WTC11 (cell line): ENCODE measurements at regions not wholly inside any gene's neighbourhood (a gene's known extent, or its start where the extent isn't known, plus 50 kb on each side); places are given as distances from the start of the nearest gene placed in this dataset.

ENCODE experiments used
- ATAC-seq: fragments of 200-7000 bp; cut with Tn5 transposase; 2 replicates; pipeline ENCODE4 v1.10.0; 2021; ENCODE audit warnings: mild to moderate bottlenecking, moderate library complexity
- CTCF ChIA-PET: fragments of 300-600 bp; sonication (Branson Sonifier 250); formaldehyde crosslinking; loops from one replicate; lab custom pipeline; 2021; ENCODE audit warnings: antibody characterized with exemption; lab: Charles Lee
- POLR2A ChIA-PET: fragments of 350-600 bp; sonication (Branson Sonifier 250); formaldehyde crosslinking; loops from one replicate; lab custom pipeline; 2021; ENCODE audit warnings: antibody characterized with exemption; lab: Charles Lee
- DNase-seq: peaks from one replicate; pipeline ENCODE4 v3.0.0; 2021; ENCODE audit warnings: low spot score
- H3K27ac Mint-ChIP-seq: 2 replicates; pipeline ENCODE4 v1.8.0; 2021; ENCODE audit warnings: mixed read lengths
- H3K27me3 Mint-ChIP-seq: 2 replicates; pipeline ENCODE4 v1.8.0; 2021; ENCODE audit warnings: low read depth, mild to moderate bottlenecking, moderate library complexity, mixed read lengths
- H3K36me3 Mint-ChIP-seq: 2 replicates; pipeline ENCODE4 v1.8.0; 2021; ENCODE audit warnings: mixed read lengths
- H3K4me1 Mint-ChIP-seq: 2 replicates; pipeline ENCODE4 v1.8.0; 2022; ENCODE audit warnings: mixed read lengths
- H3K4me3 Mint-ChIP-seq: 2 replicates; pipeline ENCODE4 v1.8.0; 2021; ENCODE audit warnings: mild to moderate bottlenecking, moderate library complexity, mixed read lengths
- H3K9me3 Mint-ChIP-seq: 2 replicates; pipeline ENCODE4 v1.8.0; 2021; ENCODE audit warnings: mixed read lengths
- CREB1 ChIP-seq: sonication (generic); formaldehyde crosslinking; IDR thresholded peaks from 2 replicates; pipeline ENCODE4 v1.8.0; 2023; ENCODE audit warnings: mild to moderate bottlenecking, missing genetic modification reagents
- EMX1 ChIP-seq: fragments of 250-450 bp; sonication (Bioruptor Pico); IDR thresholded peaks from 2 replicates; pipeline ENCODE4 v1.8.0; 2021; ENCODE audit warnings: mild to moderate bottlenecking
- HMGA2 ChIP-seq: fragments of 250-450 bp; sonication (Bioruptor Pico); IDR thresholded peaks from 2 replicates; pipeline ENCODE4 v1.4.0; 2021; ENCODE audit warnings: mild to moderate bottlenecking, moderate library complexity
- OVOL2 ChIP-seq: fragments of 250-450 bp; sonication (Bioruptor Pico); IDR thresholded peaks from 2 replicates; pipeline ENCODE4 v1.9.0; 2021; ENCODE audit warnings: mild to moderate bottlenecking, borderline replicate concordance
- PRRX2 ChIP-seq: fragments of 250-450 bp; sonication (Bioruptor Pico); IDR thresholded peaks from 2 replicates; pipeline ENCODE4 v1.8.0; 2021; ENCODE audit warnings: mild to moderate bottlenecking
- ZNF263 ChIP-seq: sonication (generic); formaldehyde crosslinking; IDR thresholded peaks from 2 replicates; pipeline ENCODE4 v1.8.1; 2022; ENCODE audit warnings: low read depth, mild to moderate bottlenecking, moderate library complexity, missing genetic modification reagents
- ZNF317 ChIP-seq: sonication (generic); formaldehyde crosslinking; IDR thresholded peaks from 2 replicates; pipeline ENCODE4 v1.8.1; 2023; ENCODE audit warnings: low read depth, mild to moderate bottlenecking, moderate library complexity, missing genetic modification reagents, borderline replicate concordance
- TF ChIP-seq, protein P1 (sequence below): fragments of 250-450 bp; sonication (Bioruptor Pico); IDR thresholded peaks from 2 replicates; pipeline ENCODE4 v1.9.0; 2021; ENCODE audit warnings: mild to moderate bottlenecking, borderline replicate concordance
- TF ChIP-seq, protein P2 (sequence below): sonication (generic); formaldehyde crosslinking; conservative IDR thresholded peaks from 2 replicates; pipeline ENCODE4 v1.8.1; 2022; ENCODE audit warnings: mild to moderate bottlenecking, missing genetic modification reagents
- TF ChIP-seq, protein P3 (sequence below): fragments of 200-600 bp; IDR thresholded peaks from 2 replicates; pipeline ENCODE4 v1.8.0; 2022; ENCODE audit warnings: antibody characterized with exemption
- TF ChIP-seq, protein P4 (sequence below): sonication (generic); formaldehyde crosslinking; IDR thresholded peaks from 2 replicates; pipeline ENCODE4 v1.8.1; 2022; ENCODE audit warnings: mild to moderate bottlenecking, missing genetic modification reagents, moderate library complexity, borderline replicate concordance
- TF ChIP-seq, protein P5 (sequence below): fragments of 250-450 bp; sonication (Bioruptor Pico); IDR thresholded peaks from 2 replicates; pipeline ENCODE4 v1.9.0; 2021; ENCODE audit warnings: mild to moderate bottlenecking
- TF ChIP-seq, protein P6 (sequence below): sonication (generic); formaldehyde crosslinking; IDR thresholded peaks from 2 replicates; pipeline ENCODE4 v1.8.1; 2022; ENCODE audit warnings: low read depth, missing genetic modification reagents, borderline replicate concordance
- TF ChIP-seq, protein P7 (sequence below): sonication (generic); formaldehyde crosslinking; IDR thresholded peaks from 2 replicates; pipeline ENCODE4 v1.8.1; 2023; ENCODE audit warnings: mild to moderate bottlenecking, missing genetic modification reagents, moderate library complexity
- TF ChIP-seq, protein P8 (sequence below): sonication (generic); formaldehyde crosslinking; IDR thresholded peaks from 2 replicates; pipeline ENCODE4 v1.8.0; 2022; ENCODE audit warnings: mild to moderate bottlenecking, missing genetic modification reagents
- TF ChIP-seq, protein P9 (sequence below): sonication (generic); formaldehyde crosslinking; IDR thresholded peaks from 2 replicates; pipeline ENCODE4 v1.8.0; 2022; ENCODE audit warnings: mild to moderate bottlenecking, missing genetic modification reagents

DNA sequence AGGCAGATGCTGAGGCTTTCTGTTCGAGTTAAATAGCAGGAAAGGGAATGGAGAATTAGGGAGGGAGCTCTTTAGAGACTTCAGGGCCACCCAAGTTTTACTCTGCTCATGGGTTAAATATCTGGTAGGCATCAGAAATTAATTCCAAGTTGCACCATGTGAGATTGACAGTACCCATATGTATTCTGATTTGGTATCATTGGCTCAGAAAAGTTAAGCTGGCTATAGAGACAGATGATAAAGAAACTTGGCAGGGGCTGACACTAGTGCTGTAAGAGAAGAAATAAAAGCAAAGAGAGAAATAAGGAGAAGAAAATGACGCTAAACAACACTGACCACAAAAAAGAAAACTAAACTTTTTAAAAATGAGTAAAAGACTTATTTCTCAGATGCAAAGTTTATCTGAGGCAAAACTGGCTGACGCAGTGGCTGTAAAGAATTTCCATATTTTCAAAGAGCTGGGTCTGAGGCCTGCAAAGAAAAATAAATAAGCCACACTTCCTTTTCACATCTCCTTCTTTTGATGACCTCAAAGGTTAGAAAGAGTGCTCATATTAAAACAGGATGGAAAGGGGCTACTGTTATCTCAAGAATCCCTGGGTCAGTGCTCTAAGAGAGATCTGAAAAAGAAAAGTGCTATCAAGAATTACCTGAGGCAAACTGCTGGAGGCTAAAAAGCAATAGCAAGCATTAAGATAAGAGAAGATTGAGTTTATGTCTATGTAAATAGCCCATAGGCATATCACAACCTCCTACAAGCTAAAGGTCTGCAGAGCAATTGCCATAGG lies 399.0 kb upstream of the MEF2C start (continued):
- TF ChIP-seq, protein P1, sequence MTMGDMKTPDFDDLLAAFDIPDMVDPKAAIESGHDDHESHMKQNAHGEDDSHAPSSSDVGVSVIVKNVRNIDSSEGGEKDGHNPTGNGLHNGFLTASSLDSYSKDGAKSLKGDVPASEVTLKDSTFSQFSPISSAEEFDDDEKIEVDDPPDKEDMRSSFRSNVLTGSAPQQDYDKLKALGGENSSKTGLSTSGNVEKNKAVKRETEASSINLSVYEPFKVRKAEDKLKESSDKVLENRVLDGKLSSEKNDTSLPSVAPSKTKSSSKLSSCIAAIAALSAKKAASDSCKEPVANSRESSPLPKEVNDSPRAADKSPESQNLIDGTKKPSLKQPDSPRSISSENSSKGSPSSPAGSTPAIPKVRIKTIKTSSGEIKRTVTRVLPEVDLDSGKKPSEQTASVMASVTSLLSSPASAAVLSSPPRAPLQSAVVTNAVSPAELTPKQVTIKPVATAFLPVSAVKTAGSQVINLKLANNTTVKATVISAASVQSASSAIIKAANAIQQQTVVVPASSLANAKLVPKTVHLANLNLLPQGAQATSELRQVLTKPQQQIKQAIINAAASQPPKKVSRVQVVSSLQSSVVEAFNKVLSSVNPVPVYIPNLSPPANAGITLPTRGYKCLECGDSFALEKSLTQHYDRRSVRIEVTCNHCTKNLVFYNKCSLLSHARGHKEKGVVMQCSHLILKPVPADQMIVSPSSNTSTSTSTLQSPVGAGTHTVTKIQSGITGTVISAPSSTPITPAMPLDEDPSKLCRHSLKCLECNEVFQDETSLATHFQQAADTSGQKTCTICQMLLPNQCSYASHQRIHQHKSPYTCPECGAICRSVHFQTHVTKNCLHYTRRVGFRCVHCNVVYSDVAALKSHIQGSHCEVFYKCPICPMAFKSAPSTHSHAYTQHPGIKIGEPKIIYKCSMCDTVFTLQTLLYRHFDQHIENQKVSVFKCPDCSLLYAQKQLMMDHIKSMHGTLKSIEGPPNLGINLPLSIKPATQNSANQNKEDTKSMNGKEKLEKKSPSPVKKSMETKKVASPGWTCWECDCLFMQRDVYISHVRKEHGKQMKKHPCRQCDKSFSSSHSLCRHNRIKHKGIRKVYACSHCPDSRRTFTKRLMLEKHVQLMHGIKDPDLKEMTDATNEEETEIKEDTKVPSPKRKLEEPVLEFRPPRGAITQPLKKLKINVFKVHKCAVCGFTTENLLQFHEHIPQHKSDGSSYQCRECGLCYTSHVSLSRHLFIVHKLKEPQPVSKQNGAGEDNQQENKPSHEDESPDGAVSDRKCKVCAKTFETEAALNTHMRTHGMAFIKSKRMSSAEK: no peak
- TF ChIP-seq, protein P2, sequence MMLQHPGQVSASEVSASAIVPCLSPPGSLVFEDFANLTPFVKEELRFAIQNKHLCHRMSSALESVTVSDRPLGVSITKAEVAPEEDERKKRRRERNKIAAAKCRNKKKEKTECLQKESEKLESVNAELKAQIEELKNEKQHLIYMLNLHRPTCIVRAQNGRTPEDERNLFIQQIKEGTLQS: no peak
- TF ChIP-seq, all 79 proteins: peak for 0

DNA sequence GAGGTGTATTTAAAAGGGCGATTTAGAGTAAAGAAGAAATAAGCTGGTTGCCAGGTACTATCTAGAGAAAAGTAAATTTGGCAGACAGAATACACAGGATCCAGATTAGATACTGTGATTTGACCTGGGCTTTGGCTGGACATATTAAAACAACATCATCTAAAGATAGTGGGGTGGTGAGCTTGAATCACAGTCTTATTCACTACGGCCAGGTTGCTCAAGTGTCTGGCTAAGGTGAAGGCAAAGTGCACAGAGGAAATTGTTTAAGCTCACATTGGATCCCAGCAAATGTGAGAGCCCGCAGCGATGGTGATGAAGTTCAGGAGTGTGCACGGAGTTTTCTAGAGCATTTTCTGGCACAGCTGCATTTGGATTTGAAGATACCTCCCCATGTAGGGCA lies 398.2 kb upstream of the MEF2C start:
- H3K36me3 Mint-ChIP-seq: no peaks in the 10 kb centered on the region
- no peak for DNase-seq
- ATAC-seq: no peak
- H3K27me3 Mint-ChIP-seq: no peaks in the 10 kb centered on the region
- H3K9me3 Mint-ChIP-seq: no peaks in the 10 kb centered on the region
- no peak overlapping the region for H3K27ac Mint-ChIP-seq
- ChIA-PET POLR2A (interaction anchor here (0.5 kb wide), 1 partner anchor 390 kb away, joined by 4 read pairs; no protein-coding TSS in a partner anchor), CTCF (no interaction called here)
- H3K4me3 Mint-ChIP-seq: no peak overlapping the region
- no peaks in the 10 kb centered on the region for H3K4me1 Mint-ChIP-seq
- TF ChIP-seq, protein P3, sequence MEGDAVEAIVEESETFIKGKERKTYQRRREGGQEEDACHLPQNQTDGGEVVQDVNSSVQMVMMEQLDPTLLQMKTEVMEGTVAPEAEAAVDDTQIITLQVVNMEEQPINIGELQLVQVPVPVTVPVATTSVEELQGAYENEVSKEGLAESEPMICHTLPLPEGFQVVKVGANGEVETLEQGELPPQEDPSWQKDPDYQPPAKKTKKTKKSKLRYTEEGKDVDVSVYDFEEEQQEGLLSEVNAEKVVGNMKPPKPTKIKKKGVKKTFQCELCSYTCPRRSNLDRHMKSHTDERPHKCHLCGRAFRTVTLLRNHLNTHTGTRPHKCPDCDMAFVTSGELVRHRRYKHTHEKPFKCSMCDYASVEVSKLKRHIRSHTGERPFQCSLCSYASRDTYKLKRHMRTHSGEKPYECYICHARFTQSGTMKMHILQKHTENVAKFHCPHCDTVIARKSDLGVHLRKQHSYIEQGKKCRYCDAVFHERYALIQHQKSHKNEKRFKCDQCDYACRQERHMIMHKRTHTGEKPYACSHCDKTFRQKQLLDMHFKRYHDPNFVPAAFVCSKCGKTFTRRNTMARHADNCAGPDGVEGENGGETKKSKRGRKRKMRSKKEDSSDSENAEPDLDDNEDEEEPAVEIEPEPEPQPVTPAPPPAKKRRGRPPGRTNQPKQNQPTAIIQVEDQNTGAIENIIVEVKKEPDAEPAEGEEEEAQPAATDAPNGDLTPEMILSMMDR: no peak
- TF ChIP-seq, protein P4, sequence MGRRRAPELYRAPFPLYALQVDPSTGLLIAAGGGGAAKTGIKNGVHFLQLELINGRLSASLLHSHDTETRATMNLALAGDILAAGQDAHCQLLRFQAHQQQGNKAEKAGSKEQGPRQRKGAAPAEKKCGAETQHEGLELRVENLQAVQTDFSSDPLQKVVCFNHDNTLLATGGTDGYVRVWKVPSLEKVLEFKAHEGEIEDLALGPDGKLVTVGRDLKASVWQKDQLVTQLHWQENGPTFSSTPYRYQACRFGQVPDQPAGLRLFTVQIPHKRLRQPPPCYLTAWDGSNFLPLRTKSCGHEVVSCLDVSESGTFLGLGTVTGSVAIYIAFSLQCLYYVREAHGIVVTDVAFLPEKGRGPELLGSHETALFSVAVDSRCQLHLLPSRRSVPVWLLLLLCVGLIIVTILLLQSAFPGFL: no peak
- TF ChIP-seq EMX1 (CRISPR knock-in tag) (no peak), HMGA2 (no peak), PRRX2 (CRISPR knock-in tag) (no peak)
- TF ChIP-seq, protein P5, sequence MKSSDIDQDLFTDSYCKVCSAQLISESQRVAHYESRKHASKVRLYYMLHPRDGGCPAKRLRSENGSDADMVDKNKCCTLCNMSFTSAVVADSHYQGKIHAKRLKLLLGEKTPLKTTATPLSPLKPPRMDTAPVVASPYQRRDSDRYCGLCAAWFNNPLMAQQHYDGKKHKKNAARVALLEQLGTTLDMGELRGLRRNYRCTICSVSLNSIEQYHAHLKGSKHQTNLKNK: no peak
- TF ChIP-seq, protein P6, sequence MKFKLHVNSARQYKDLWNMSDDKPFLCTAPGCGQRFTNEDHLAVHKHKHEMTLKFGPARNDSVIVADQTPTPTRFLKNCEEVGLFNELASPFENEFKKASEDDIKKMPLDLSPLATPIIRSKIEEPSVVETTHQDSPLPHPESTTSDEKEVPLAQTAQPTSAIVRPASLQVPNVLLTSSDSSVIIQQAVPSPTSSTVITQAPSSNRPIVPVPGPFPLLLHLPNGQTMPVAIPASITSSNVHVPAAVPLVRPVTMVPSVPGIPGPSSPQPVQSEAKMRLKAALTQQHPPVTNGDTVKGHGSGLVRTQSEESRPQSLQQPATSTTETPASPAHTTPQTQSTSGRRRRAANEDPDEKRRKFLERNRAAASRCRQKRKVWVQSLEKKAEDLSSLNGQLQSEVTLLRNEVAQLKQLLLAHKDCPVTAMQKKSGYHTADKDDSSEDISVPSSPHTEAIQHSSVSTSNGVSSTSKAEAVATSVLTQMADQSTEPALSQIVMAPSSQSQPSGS (CRISPR knock-in tag): no peak
- TF ChIP-seq, all 79 proteins: peak for 0

DNA sequence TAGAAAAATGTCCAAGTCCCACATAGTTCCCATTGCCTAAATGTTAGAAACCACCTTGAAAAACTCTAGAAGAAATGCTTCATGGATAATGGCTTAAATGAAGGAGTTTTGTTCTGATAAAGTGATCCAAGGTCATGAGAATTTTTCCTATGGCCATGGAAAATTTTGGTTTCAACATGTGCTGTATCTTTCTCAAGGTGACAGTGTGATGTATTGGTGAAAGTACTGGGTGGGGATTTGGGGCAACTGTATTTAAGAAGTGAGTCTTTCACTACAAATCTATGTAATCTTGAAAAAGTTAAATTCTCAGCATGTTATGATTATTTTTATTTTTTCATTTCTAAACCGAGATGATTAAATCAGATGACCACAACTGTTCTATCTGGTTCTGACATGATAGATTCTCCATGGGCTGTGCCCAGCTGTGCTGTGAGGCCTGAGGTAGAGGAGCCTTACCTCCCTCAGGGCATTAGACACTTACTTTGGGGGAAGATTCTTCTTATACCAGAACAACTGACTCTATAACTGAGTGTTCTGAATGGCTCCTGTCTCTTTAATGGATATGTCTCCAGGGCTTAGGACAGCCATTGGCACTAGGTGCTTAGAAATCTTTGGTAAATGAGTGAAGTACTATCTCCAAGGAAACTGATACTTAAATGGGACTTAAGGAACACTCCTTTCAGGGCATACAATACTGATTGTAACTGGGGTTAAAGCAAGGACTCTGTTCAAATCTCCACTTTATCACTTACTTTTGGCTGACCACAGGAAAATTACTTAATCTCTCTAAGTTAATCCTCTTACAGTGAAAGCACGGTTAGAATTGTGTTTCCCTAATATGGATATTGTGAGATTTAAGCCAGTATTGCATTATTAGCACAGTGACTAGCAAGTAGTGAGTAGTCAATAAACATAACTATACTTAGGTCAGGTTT lies 397.4 kb upstream of the MEF2C start:
- TF ChIP-seq OVOL2 (no peak), ZNF317 (CRISPR knock-in tag) (no peak), CREB1 (CRISPR knock-in tag) (no peak), PRRX2 (CRISPR knock-in tag) (no peak), ZNF263 (CRISPR knock-in tag) (no peak)
- TF ChIP-seq, protein P7, sequence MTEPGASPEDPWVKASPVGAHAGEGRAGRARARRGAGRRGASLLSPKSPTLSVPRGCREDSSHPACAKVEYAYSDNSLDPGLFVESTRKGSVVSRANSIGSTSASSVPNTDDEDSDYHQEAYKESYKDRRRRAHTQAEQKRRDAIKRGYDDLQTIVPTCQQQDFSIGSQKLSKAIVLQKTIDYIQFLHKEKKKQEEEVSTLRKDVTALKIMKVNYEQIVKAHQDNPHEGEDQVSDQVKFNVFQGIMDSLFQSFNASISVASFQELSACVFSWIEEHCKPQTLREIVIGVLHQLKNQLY (CRISPR knock-in tag): no peak
- TF ChIP-seq, protein P8, sequence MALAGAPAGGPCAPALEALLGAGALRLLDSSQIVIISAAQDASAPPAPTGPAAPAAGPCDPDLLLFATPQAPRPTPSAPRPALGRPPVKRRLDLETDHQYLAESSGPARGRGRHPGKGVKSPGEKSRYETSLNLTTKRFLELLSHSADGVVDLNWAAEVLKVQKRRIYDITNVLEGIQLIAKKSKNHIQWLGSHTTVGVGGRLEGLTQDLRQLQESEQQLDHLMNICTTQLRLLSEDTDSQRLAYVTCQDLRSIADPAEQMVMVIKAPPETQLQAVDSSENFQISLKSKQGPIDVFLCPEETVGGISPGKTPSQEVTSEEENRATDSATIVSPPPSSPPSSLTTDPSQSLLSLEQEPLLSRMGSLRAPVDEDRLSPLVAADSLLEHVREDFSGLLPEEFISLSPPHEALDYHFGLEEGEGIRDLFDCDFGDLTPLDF: no peak
- TF ChIP-seq, protein P4: no peak
- TF ChIP-seq, protein P9, sequence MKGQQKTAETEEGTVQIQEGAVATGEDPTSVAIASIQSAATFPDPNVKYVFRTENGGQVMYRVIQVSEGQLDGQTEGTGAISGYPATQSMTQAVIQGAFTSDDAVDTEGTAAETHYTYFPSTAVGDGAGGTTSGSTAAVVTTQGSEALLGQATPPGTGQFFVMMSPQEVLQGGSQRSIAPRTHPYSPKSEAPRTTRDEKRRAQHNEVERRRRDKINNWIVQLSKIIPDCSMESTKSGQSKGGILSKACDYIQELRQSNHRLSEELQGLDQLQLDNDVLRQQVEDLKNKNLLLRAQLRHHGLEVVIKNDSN (CRISPR knock-in tag): no peak
- no peak overlapping the region for H3K4me3 Mint-ChIP-seq
- H3K4me1 Mint-ChIP-seq: no peaks in the 10 kb centered on the region

More for the DNA sequence above, 397.4 kb upstream of the MEF2C start:
- H3K36me3 Mint-ChIP-seq: no peaks in the 10 kb centered on the region
- no peak for ATAC-seq
- no peak for DNase-seq
- POLR2A ChIA-PET: no interaction called here
- no peak overlapping the region for H3K27ac Mint-ChIP-seq
- no peaks in the 10 kb centered on the region for H3K9me3 Mint-ChIP-seq
- CTCF ChIA-PET: no interaction called here
- H3K27me3 Mint-ChIP-seq: no peaks in the 10 kb centered on the region
